ENCODE measurements at regions not wholly inside any gene's neighbourhood (a gene's known extent, or its start where the extent isn't known, plus 50 kb on each side); places are given as distances from the start of the nearest gene placed in this dataset.

GRCh38 chr13:26965952-26966700, 205.5 kb downstream of the USP12 start:
- no peak for DNase-seq

GRCh38 chr13:26964278-26965250, 204.0 kb upstream of the GPR12 start:
- no peak for DNase-seq

- no peak for DNase-seq
These were observed 202.1 kb upstream of the GPR12 start for GRCh38 chr13:26962671-26963070.

DNA sequence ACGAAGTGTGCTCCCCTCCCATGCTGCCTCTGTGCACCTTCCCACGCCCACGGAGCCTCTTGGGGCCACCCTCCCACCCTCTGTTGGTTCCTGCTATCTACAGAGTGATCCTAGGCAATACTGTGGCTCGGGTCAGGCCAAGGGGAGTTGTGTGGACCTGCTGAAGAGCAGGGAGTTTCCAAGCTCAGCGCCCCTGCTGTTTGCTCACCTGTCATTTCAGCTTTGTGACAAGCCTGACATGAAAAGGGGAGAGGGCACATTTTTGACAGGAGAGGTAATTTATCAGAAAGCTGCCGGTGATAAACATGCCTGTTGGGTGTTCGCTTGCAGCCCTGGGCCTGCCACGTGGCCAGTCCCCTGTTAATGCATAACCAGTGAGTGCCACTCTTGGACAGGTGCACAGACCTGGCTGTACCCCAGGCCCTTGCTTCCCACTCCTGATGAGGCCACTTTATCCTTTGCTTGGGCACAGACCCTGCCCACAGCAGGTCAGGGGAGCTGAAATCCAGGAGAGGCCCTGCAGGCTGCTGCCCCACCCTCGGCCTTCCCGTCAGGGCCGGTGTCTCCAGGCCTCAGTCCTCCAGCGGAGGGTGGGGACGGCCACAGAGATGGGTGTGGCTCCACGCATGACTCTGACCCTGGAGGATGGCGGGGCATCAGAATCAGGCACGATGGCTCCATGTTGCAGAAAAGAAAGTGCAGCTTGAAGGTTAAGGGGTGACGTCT, 201.5 kb upstream of the GPR12 start:
- no peak for DNase-seq

GRCh38 chr13:26957182-26957581, 196.6 kb upstream of the GPR12 start:
- DNase-seq, result no peak

DNA sequence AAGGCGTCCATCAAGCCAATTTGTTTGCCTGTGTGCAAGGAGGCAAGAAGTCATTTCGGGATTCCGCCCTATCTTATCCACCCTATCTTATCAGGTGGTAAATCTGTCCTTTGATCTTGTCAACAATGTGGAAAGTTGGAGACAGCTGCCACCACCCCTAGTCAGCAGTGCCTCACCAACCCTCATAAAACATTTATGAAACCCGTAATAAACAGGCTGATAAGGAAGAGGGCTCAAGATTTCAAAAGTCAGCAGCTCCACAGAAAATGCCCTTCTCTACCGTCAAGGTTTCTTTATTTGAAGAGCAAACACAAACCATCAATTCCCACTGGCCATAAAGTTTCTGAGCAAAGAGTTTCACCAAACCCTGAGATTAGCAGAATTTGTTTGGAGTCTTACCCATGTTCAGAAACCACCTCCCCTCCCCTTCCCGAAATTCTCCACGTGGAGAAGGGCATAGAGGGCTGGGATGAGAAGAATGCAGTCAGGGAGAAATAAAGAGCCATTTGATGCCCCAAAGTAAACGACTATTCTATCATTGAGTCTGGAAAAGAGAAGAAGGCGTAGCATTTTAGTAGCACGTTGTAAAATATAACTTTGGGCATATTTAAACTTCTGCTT, 196.0 kb upstream of the GPR12 start:
- no peak for DNase-seq

DNA sequence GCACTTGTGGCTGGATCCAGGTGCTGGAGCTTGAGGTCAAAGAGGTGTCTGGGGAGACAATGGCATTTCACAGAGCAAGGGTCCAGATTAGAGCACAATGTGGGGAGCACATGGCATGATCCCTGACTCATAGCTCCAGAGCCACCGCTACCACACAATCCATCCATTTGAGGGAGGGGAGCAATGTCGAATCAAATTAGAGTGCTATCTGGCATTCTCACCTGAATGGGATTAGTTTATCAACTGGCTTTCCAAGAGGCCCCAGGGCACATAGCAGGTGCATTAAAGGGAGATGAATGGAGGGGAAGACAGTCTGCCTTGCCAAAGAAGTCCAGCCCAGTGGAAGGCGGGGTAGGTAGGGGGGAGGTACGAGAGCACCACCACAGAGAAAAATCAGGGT, 194.4 kb upstream of the GPR12 start:
- no peak for DNase-seq

- no peak for DNase-seq
These were observed 192.7 kb upstream of the GPR12 start for GRCh38 chr13:26953291-26953690.

- DNase-seq, result no peak
These were observed 192.1 kb upstream of the GPR12 start for GRCh38 chr13:26952551-26953143.

GRCh38 chr13:26951581-26952177, 191.1 kb upstream of the GPR12 start:
- no peak for DNase-seq

- no peak for DNase-seq
These were observed 190.4 kb upstream of the GPR12 start for GRCh38 chr13:26950968-26951367.

DNA sequence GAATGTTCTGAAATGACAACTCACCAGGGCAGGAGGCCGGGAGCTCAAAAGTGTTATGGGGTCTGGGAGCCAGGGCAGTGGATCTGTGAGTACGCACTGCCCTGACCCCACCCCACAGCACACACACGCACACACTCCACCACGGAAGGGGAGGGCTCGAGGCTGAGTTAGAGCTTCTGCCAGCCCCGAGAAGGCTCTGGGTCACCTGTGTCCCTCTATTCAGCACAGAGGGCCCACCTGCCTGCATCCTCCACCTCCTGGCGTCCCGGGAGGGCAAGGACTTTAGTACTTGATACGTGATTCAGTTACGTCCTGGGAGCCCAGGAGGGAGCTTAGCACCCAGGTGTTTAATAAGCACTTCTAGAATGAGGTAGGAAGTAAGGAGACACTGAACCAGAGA, 190.0 kb upstream of the GPR12 start:
- DNase-seq, result no peak

GRCh38 chr13:26949701-26950502, 189.3 kb upstream of the GPR12 start:
- no peak for DNase-seq

- DNase-seq, result no peak
These were observed 187.8 kb upstream of the GPR12 start for GRCh38 chr13:26948353-26948752.

- no peak for DNase-seq
These were observed 186.2 kb upstream of the GPR12 start for GRCh38 chr13:26946684-26947343.

- DNase-seq, result no peak
These were observed 183.2 kb upstream of the GPR12 start for GRCh38 chr13:26943748-26944147.

DNA sequence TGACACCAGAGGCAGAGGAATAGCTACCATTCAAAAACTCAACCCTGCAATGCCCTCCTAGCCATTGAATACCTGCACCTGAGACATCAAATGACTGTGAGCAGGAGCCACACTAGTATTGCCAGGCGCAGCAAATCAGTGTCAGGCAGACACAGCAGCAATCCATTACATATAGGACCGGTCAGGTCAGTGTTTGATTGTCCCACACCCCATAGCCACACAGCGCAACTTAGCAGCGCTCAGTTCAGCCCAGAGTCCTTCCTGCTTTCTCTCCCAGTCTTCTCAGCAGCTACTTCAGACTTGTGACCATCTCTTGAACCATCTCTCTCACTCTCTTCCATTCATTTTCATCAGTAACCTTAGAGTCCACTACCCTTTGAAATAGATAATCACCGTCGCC, 181.6 kb upstream of the GPR12 start:
- DNase-seq, result no peak

DNA sequence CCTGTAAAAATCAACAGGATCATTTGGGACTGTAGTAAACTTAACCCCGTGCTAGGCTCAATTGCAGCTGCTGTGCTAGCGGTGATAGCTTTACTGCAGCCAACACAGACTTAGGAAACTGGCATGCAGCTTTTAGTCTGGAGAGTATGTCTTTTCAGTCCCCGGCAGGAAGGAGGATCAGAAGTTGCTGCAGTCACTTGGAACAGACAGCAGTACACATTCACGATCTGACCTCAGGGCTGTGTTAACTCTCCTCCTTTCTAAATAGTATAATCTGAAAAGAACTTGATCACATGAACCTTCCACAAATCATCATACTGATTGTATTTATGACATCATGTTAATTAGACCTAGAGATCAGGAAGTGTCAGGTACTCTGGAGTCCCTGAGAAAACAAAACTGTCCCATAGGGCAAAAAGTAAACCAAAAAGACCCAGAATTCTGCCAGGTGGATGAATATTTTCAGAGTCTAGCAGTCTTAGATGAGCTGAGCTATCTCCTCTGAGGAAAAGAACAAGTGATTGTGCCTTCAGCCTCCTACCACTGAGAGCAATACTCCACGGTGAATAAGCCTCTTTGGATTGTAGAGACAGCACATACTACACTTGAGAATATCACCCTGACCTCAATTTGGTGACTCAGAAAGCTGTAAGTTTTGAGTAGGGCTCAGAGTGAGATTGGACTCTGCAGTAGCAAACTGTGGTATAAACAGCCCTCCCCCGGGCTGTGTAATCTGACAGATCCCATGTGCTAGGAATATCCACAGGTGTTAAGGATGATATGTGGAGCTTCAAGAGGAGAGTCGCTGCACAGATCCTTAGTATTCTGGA, 181.0 kb upstream of the GPR12 start:
- no peak for DNase-seq

GRCh38 chr13:26934096-26934495, 173.5 kb upstream of the GPR12 start:
- DNase-seq, result no peak

DNA sequence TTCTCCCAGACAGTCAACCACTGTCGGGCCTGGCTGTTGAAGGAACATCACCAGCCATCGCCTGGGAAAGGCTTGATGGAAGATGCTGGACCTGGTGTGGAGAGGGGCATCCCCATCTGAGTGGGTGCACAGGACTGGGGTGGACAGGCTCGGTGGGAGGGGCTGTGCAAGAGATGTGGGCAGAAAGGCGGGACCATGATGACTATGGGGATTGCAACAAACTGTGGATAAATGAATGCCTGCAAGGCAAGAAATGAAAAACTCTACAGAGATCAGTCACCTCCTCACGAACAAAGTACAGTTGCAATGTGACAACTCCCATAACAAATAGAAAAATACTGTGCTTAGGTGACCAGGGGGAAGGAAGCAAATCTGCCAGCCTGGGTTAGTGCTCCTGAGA, 171.9 kb upstream of the GPR12 start:
- DNase-seq, result no peak

Data from T1000 (cell line).